Loucy (cell line): ENCODE measurements at regions not wholly inside any gene's neighbourhood (a gene's known extent, or its start where the extent isn't known, plus 50 kb on each side); places are given as distances from the start of the nearest gene placed in this dataset.

ENCODE experiments used
- EZH2phosphoT487 ChIP-seq: fragments of 200-600 bp; IDR thresholded peaks from 2 replicates; pipeline ENCODE4 v1.6.1; 2018; ENCODE audit warnings: antibody characterized with exemption, mild to moderate bottlenecking, moderate library complexity, borderline replicate concordance
- TF ChIP-seq, protein P1 (sequence below): fragments of 200-600 bp; sonication (generic); conservative IDR thresholded peaks from 2 replicates; pipeline ENCODE4 v1.5.1; 2014; ENCODE audit warnings: mild to moderate bottlenecking, antibody characterized with exemption, low read length

DNA sequence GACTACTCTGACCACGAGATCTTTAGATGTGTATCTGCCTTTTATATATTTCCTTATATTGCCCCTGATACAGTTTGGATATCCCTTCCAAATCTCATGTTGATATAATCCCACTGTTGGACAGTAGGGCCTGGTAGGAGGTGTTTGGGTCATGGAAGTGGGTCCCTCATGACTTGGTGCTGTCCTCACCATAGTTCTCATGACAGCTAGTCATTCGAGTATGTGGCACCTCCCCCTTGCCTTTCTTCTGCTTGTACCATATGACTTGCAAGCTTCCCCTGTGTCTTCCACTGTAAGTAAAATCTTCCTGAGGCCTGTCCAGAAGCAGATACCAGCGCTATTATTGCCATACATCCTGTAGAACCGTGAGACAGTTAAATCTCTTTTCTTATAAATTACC is 145.3 kb downstream of the ZNF518B start:
- TF ChIP-seq, protein P1, sequence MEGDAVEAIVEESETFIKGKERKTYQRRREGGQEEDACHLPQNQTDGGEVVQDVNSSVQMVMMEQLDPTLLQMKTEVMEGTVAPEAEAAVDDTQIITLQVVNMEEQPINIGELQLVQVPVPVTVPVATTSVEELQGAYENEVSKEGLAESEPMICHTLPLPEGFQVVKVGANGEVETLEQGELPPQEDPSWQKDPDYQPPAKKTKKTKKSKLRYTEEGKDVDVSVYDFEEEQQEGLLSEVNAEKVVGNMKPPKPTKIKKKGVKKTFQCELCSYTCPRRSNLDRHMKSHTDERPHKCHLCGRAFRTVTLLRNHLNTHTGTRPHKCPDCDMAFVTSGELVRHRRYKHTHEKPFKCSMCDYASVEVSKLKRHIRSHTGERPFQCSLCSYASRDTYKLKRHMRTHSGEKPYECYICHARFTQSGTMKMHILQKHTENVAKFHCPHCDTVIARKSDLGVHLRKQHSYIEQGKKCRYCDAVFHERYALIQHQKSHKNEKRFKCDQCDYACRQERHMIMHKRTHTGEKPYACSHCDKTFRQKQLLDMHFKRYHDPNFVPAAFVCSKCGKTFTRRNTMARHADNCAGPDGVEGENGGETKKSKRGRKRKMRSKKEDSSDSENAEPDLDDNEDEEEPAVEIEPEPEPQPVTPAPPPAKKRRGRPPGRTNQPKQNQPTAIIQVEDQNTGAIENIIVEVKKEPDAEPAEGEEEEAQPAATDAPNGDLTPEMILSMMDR = no peak
- TF ChIP-seq EZH2phosphoT487 = no peak
